ENCODE measurements at regions not wholly inside any gene's neighbourhood (a gene's known extent, or its start where the extent isn't known, plus 50 kb on each side); places are given as distances from the start of the nearest gene placed in this dataset.

DNA sequence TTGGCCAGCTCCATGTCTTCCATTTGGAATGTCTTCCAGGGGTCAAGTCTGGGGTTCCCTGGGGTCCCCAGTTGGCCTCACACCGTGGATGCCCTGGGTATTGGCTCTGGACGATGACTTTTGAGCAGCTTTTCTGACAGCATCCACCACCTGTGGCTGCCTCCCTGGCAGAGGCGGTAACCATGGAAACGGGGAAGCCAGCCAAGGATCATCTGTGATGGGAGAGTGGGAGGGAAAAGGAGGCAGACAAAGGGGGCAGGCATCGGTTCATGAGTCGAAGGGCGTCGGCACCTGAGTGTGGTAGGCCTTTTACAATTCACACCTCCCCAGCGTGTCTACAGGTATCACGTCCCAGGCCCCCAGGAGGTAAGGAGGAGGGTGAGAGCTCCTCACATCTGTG is 152.2 kb downstream of the ASMT start (continued):
- TF ChIP-seq NRF1 (IDR thresholded peaks at IDR 0.05; ENCODE audit: low read depth, low read length) (no peak), SP4 (IDR thresholded peaks at IDR 0.05; ENCODE audit: low read length) (no peak), CEBPB (IDR thresholded peaks at IDR 0.05; ENCODE audit: low read depth, low read length) (no peak), HDAC6 (IDR thresholded peaks at IDR 0.05; ENCODE audit: low read depth, low read length) (no peak), CHD1 (IDR thresholded peaks at IDR 0.05; ENCODE audit: low read depth, low read length) (no peak), JUN (IDR thresholded peaks at IDR 0.05; ENCODE audit: low read depth, low read length) (no peak), HDAC2 (IDR thresholded peaks at IDR 0.05; ENCODE audit: borderline replicate concordance in 1 of 2, low read depth in 2 of 2, low read length in 2 of 2) (no peak), ASH2L (IDR thresholded peaks at IDR 0.05; ENCODE audit: low read length) (no peak)

All from H1 (cell line).